Gastroesophageal sphincter (tissue), 4 donors: ENCODE measurements at regions not wholly inside any gene's neighbourhood (a gene's known extent, or its start where the extent isn't known, plus 50 kb on each side); places are given as distances from the start of the nearest gene placed in this dataset.

ENCODE experiments used
- ATAC-seq: fragments of 150-250 bp; one replicate; pipeline ENCODE4 v1.9.1; 2016; ENCODE audit warnings: mild to moderate bottlenecking, moderate library complexity
- H3K27ac ChIP-seq, 4 donors: fragments of 200-600 bp; sonication (generic) in 3 of 4; 1 replicate in 3 of 4; 2 replicates in 1 of 4; pipeline ENCODE4 v1.5.1; 2016 to 2019
- H3K27me3 ChIP-seq: fragments of 200-600 bp; sonication (generic); one replicate; pipeline ENCODE4 v1.5.1; 2019
- H3K36me3 ChIP-seq, 2 donors: fragments of 200-600 bp; sonication (generic); one replicate each; pipeline ENCODE4 v1.5.1; 2019; ENCODE audit warnings: control low read depth in 1 of 2
- H3K4me1 ChIP-seq, 3 donors: fragments of 200-600 bp; sonication (generic); 1 replicate in 2 of 3; 2 replicates in 1 of 3; pipeline ENCODE4 v1.5.1; 2016 to 2019; ENCODE audit warnings: control low read depth in 2 of 3
- H3K4me3 ChIP-seq, 2 donors: fragments of 200-600 bp; sonication (generic); one replicate each; pipeline ENCODE4 v1.5.1; 2019; ENCODE audit warnings: mild to moderate bottlenecking in 1 of 2, moderate library complexity in 1 of 2
- H3K9me3 ChIP-seq, 3 donors: fragments of 200-600 bp; sonication (generic); one replicate each; pipeline ENCODE4 v1.5.1; 2017 to 2019; ENCODE audit warnings: control low read depth in 2 of 3
- EP300 ChIP-seq: sonication (generic); formaldehyde crosslinking; IDR thresholded peaks from one replicate; pipeline ENCODE4 v1.6.1; 2017; ENCODE audit warnings: antibody characterized with exemption, mild to moderate bottlenecking
- POLR2A ChIP-seq, 2 donors: fragments of 450-650 bp; IDR thresholded peaks; one replicate each; pipeline ENCODE4 v1.6.1; 2017; ENCODE audit warnings: antibody characterized with exemption in 2 of 2, mild to moderate bottlenecking in 2 of 2, moderate library complexity in 1 of 2
- POLR2AphosphoS5 ChIP-seq: sonication (generic); formaldehyde crosslinking; IDR thresholded peaks from one replicate; pipeline ENCODE4 v1.6.1; 2017; ENCODE audit warnings: antibody characterized with exemption
- WGBS, 2 donors: methylation state at CpG; one replicate each; pipeline ENCODE4 v1.1.5; 2018; ENCODE audit warnings: low coverage in 1 of 2; 5-methylcytosine and 5-hydroxymethylcytosine counted together
- TF ChIP-seq, protein P1 (sequence below), 4 experiments: fragments of 200-600 bp in 2 of 4; fragments of 450-650 bp in 2 of 4; sonication (generic) in 1 of 4; IDR thresholded peaks; one replicate each; pipeline ENCODE4 v1.5.1; 2017 to 2019; ENCODE audit warnings: antibody characterized with exemption in 4 of 4, mild to moderate bottlenecking in 2 of 4, moderate library complexity in 2 of 4

DNA sequence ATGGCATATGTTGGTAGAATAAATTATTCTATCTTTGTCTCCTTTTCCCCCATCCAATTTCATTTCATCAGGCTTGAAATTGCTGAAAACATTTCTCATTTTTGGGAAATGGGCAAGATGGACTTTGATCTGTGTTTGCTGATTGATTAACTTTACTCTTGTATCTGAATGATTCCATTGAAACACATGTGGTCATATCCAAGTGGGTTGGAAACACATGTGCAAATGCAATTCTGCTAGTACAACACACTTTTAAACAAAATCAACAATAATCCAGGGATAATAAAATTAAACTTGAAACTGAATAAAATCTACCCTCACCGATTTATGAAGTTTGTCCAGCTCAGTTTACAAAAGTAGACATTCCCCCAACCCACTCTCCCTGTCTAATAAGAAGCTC is 96.9 kb downstream of the EPDR1 start:
- ATAC-seq: no peak
- 89 to 92% methylated on average over 1 of the region's 1 CpG for WGBS, 2 donors
- Histone ChIP-seq H3K9me3 (no peaks in the 10 kb centered on the region), H3K36me3 (no peaks in the 10 kb centered on the region), H3K4me1 (no peaks in the 10 kb centered on the region), H3K27me3 (no peaks in the 10 kb centered on the region), H3K27ac (no peak overlapping the region), H3K4me3 (no peak overlapping the region)
- TF ChIP-seq, protein P1, sequence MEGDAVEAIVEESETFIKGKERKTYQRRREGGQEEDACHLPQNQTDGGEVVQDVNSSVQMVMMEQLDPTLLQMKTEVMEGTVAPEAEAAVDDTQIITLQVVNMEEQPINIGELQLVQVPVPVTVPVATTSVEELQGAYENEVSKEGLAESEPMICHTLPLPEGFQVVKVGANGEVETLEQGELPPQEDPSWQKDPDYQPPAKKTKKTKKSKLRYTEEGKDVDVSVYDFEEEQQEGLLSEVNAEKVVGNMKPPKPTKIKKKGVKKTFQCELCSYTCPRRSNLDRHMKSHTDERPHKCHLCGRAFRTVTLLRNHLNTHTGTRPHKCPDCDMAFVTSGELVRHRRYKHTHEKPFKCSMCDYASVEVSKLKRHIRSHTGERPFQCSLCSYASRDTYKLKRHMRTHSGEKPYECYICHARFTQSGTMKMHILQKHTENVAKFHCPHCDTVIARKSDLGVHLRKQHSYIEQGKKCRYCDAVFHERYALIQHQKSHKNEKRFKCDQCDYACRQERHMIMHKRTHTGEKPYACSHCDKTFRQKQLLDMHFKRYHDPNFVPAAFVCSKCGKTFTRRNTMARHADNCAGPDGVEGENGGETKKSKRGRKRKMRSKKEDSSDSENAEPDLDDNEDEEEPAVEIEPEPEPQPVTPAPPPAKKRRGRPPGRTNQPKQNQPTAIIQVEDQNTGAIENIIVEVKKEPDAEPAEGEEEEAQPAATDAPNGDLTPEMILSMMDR (IDR thresholded peaks at IDR 0.05): no peak
- TF ChIP-seq EP300 (no peak), POLR2A (IDR thresholded peaks at IDR 0.05) (no peak), POLR2AphosphoS5 (no peak)

DNA sequence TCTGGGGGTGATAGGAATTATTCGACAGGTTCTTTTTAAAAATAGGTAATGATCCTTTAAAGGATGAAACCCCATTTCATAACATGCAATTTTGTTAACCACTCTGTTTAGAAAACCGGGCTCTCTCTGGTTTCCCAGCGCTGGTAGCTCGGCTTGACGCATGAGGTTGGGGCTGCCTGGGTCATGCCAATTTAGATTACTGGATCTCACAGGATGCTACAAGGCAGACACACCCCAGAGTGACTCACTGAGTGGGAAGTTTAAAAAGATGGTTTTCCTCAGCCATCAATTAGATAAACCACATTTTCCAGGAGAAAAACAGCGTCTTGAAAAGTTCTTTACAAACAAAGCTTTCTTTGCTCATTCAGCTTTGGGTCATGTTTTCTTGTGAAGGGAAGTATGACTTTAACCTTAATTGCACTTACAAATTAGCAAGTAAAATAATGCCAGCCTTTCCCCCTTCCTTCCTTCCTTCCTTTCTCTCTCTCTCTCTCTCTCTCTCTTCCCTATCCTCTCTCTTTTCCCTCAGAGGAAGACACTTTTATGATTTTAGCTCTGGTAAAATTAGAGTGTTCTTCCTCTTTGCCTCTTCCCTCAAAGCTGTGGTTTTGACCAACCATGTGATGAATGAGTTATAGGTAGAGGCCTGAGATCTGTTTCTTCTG is 99.8 kb downstream of the EPDR1 start:
- H3K9me3 ChIP-seq: no peaks in the 10 kb centered on the region
- H3K4me3 ChIP-seq: no peak overlapping the region
- H3K27me3 ChIP-seq: no peaks in the 10 kb centered on the region
- WGBS, 2 donors: 62 to 70% methylated on average over 2 to 6 of the region's 6 CpGs
- H3K27ac ChIP-seq: no peak overlapping the region
- no peaks in the 10 kb centered on the region for H3K36me3 ChIP-seq
- no peaks in the 10 kb centered on the region for H3K4me1 ChIP-seq
- no peak for ATAC-seq
- TF ChIP-seq POLR2AphosphoS5: no peak
- no peak for TF ChIP-seq EP300
- no peak for TF ChIP-seq POLR2A (IDR thresholded peaks at IDR 0.05)
- TF ChIP-seq, protein P1 (IDR thresholded peaks at IDR 0.05): no peak

DNA sequence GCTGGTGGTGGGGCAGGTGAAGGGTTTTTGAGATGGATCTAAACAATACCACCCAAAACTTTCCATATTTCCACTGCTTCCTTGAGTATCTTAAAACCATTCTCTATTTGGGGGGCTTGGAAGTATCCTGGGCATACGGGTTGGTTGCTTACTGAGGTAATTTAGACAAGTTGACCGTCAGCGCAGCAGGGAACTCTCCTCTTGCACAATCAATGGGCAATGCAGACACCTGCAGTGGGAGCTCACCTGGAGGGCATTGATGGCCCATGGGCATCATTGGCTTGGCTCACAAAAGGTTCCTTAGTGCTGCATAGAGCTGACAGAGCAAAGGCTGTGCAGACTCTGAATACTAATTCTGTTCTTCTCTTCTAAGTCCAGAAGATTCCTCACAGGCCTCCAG is 101.5 kb downstream of the EPDR1 start:
- Histone ChIP-seq H3K27me3 (no peaks in the 10 kb centered on the region), H3K4me1 (no peaks in the 10 kb centered on the region), H3K9me3 (no peaks in the 10 kb centered on the region), H3K27ac (no peak overlapping the region), H3K36me3 (no peaks in the 10 kb centered on the region), H3K4me3 (no peak overlapping the region)
- ATAC-seq: no peak
- 60 to 92% methylated on average over 1 to 2 of the region's 3 CpGs for WGBS, 2 donors
- TF ChIP-seq POLR2AphosphoS5 (no peak), EP300 (no peak), POLR2A (IDR thresholded peaks at IDR 0.05) (no peak)
- TF ChIP-seq, protein P1 (IDR thresholded peaks at IDR 0.05): no peak

DNA sequence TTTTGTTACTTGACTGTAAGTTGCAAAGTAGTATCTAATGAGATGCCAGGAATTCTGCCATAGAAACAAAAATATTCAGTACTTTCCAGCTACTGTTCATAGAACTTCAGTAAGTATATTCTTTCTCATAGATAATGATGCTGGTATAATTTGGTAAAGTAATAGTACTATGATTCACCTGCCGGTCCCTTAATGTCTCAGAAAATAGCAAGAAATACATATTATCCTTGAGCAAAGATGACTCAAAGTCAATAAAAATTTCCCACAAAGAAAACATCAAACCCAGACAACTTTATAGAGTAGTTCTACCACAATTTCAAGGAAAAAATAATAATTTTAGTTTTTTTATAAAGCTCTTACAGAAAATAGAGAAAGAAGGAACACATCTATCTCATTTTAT is 105.4 kb downstream of the EPDR1 start:
- no peak for ATAC-seq
- Histone ChIP-seq H3K27ac (no peak overlapping the region), H3K4me3 (no peak overlapping the region), H3K9me3 (no peaks in the 10 kb centered on the region), H3K27me3 (no peaks in the 10 kb centered on the region), H3K36me3 (no peaks in the 10 kb centered on the region), H3K4me1 (no peaks in the 10 kb centered on the region)
- TF ChIP-seq EP300: no peak
- WGBS, 2 donors: 92 to 100% methylated on average over 1 of the region's 1 CpG

DNA sequence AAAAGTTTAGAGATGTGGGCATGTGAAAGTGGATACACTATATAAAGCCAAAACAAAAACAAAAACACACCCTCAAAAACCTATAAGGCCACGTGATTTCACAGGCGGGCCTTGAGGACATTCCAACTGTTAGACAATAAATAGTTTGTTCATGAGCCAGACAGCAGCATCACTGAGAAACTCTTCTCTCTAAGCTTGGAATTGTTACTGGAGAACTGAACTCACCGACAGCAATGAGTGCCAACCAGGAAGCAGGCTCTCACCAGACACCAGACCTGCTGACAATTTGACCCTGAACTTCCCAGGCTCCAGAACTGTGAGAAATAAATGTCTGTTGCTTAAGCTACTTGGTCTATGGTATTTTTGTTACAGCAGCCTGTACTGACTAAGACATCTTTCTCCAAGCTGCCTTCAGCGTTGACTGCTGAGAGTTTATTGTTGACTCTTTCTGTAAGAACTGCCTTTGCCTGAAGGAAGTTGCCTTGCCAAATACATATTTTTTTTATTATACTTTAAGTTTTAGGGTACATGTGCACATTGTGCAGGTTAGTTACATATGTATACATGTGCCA is 107.5 kb downstream of the EPDR1 start:
- no peaks in the 10 kb centered on the region for H3K36me3 ChIP-seq
- no peak for ATAC-seq
- no peaks in the 10 kb centered on the region for H3K9me3 ChIP-seq
- no peak overlapping the region for H3K27ac ChIP-seq
- no peak overlapping the region for H3K4me3 ChIP-seq
- TF ChIP-seq POLR2A (IDR thresholded peaks at IDR 0.05): no peak
- no peaks in the 10 kb centered on the region for H3K27me3 ChIP-seq
- WGBS, 2 donors: 72 to 73% methylated on average over 3 of the region's 4 CpGs
- H3K4me1 ChIP-seq: no peaks in the 10 kb centered on the region

DNA sequence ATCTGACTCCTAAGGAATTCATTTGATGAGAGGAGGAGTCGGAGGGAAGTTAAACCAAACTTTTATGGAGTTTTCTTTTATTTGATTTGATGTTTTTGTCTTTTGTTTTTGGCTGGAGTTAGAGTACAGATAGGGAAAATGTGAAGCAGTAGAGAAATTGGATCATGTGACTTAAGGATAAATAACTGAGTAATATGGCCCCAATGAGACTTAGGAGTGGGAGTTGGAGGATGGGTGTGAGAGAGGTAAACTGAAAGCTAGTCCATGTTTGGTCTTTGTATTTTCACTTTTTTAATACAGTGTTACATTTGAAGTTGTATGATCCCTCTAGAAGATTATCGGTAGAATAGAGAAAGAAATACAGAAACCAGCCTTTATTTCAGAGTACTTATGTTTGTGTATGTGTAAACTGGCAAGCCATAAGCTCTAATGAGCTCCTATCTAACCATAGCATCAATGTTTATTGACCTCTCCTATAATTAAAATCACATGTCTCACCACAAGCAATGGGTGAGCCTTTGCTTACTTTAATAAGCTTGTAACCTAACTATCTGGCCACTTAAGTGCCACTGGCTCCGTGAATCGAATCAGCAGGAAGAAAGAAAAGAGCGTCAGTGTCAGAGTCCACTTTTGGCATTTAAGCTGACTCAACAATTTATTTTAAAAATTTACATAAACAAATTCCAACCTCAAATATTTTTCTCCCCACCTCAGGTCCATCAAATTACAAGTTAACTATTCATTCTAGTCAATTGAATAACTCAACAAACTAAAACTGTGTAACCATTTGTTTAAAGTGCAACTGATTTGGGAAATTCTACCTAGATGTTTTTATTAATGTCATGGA is 113.8 kb downstream of the EPDR1 start:
- H3K27me3 ChIP-seq: no peaks in the 10 kb centered on the region
- no peaks in the 10 kb centered on the region for H3K9me3 ChIP-seq
- ATAC-seq: no peak
- 61 to 69% methylated on average over 5 of the region's 5 CpGs for WGBS, 2 donors
- no peak overlapping the region for H3K27ac ChIP-seq
- H3K4me1 ChIP-seq: no peaks in the 10 kb centered on the region
- TF ChIP-seq, protein P1 (IDR thresholded peaks at IDR 0.05): no peak
- TF ChIP-seq EP300 (no peak), POLR2A (IDR thresholded peaks at IDR 0.05) (no peak), POLR2AphosphoS5 (no peak)
- H3K36me3 ChIP-seq: no peaks in the 10 kb centered on the region
- H3K4me3 ChIP-seq: no peak overlapping the region
